Sigmoid colon (tissue), 4 donors: ENCODE measurements at regions not wholly inside any gene's neighbourhood (a gene's known extent, or its start where the extent isn't known, plus 50 kb on each side); places are given as distances from the start of the nearest gene placed in this dataset.

ENCODE experiments used
- EP300 ChIP-seq, 4 donors: sonication (generic); formaldehyde crosslinking; IDR thresholded peaks; one replicate each; pipeline ENCODE4 v1.6.1; 2017; ENCODE audit warnings: antibody characterized with exemption in 4 of 4
- POLR2A ChIP-seq, 2 donors: fragments of 450-650 bp; IDR thresholded peaks; one replicate each; pipeline ENCODE4 v1.6.1; 2016; ENCODE audit warnings: antibody characterized with exemption in 2 of 2, mild to moderate bottlenecking in 2 of 2, moderate library complexity in 2 of 2
- POLR2AphosphoS5 ChIP-seq, 4 donors: sonication (generic); formaldehyde crosslinking; IDR thresholded peaks; one replicate each; pipeline ENCODE4 v1.6.1; 2017; ENCODE audit warnings: antibody characterized with exemption in 4 of 4
- TF ChIP-seq, protein P1 (sequence below), 4 experiments: fragments of 450-650 bp in 3 of 4; fragments of 200-600 bp in 1 of 4; IDR thresholded peaks; one replicate each; pipeline ENCODE4 v1.5.1; 2016 to 2019; ENCODE audit warnings: antibody characterized with exemption in 4 of 4, mild to moderate bottlenecking in 3 of 4, moderate library complexity in 2 of 4

DNA sequence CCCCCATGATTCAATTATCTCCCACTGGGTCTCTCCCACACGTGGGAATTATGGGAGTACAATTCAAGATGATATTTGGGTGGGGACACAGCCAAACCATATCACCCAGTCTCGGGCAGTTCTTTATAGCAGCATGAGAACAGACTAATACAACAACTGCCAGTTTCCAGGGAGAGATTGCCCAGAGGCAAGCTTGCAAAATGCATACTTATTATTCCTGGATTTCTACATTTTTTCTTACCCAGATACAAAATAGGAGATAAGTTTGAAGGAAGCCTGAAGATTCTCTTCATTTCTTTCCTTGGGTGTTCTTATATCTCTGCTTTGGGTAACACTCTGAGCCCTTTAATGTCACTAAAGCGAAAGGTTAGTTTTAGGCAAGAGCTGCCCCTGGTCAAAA is 691.2 kb downstream of the TAF11L14 start:
- TF ChIP-seq, protein P1, sequence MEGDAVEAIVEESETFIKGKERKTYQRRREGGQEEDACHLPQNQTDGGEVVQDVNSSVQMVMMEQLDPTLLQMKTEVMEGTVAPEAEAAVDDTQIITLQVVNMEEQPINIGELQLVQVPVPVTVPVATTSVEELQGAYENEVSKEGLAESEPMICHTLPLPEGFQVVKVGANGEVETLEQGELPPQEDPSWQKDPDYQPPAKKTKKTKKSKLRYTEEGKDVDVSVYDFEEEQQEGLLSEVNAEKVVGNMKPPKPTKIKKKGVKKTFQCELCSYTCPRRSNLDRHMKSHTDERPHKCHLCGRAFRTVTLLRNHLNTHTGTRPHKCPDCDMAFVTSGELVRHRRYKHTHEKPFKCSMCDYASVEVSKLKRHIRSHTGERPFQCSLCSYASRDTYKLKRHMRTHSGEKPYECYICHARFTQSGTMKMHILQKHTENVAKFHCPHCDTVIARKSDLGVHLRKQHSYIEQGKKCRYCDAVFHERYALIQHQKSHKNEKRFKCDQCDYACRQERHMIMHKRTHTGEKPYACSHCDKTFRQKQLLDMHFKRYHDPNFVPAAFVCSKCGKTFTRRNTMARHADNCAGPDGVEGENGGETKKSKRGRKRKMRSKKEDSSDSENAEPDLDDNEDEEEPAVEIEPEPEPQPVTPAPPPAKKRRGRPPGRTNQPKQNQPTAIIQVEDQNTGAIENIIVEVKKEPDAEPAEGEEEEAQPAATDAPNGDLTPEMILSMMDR (IDR thresholded peaks at IDR 0.05), result no peak
- TF ChIP-seq POLR2AphosphoS5 (IDR thresholded peaks at IDR 0.05) (no peak), EP300 (IDR thresholded peaks at IDR 0.05) (no peak), POLR2A (IDR thresholded peaks at IDR 0.05) (no peak)
